IMR-90 (cell line): ENCODE measurements at regions not wholly inside any gene's neighbourhood (a gene's known extent, or its start where the extent isn't known, plus 50 kb on each side); places are given as distances from the start of the nearest gene placed in this dataset.

ENCODE experiments used
- ATAC-seq: fragments of 200-7000 bp; cut with Tn5 transposase; 2 replicates; pipeline ENCODE4 v1.9.1; 2020; ENCODE audit warnings: low read depth, mild to moderate bottlenecking, moderate library complexity
- BruUV-seq: library from RNA; stranded (reverse); fragments of 400-500 nt; replicated peaks from 2 replicates; lab custom pipeline; 2021; lab: Mats Ljungman, UMichigan
- CTCF ChIA-PET: fragments of 300-600 bp; formaldehyde crosslinking; extraction: SDS; loops from one replicate; lab custom pipeline; 2021; ENCODE audit warnings: antibody characterized with exemption; lab: Yijun Ruan, JAX
- POLR2A ChIA-PET: fragments of 300-600 bp; sonication (Branson Sonifier 250); formaldehyde crosslinking; loops from one replicate; lab custom pipeline; 2022; ENCODE audit warnings: antibody characterized with exemption; ENCODE audit not compliant: unreplicated experiment; lab: Charles Lee
- DNase-seq: peaks from one replicate; pipeline ENCODE4 v3.0.0; 2013
- H2AFZ ChIP-seq: replicated peaks from 2 replicates; pipeline ENCODE3; 2013; ENCODE audit warnings: low read length, mild to moderate bottlenecking; ENCODE audit not compliant: poor library complexity
- H2AK5ac ChIP-seq: 2 replicates; pipeline ENCODE4 v1.6.1; 2013; ENCODE audit warnings: low read depth, low read length, inconsistent platforms
- H2AK9ac ChIP-seq: replicated peaks from 2 replicates; pipeline ENCODE3; 2013; ENCODE audit warnings: mild to moderate bottlenecking, low read depth, low read length, moderate library complexity; ENCODE audit not compliant: poor library complexity
- H2BK120ac ChIP-seq: 2 replicates; pipeline ENCODE4 v1.6.1; 2013; ENCODE audit warnings: low read depth, low read length, inconsistent platforms
- H2BK15ac ChIP-seq: 3 replicates; pipeline ENCODE4 v1.6.1; 2013; ENCODE audit warnings: low read depth, low read length, inconsistent platforms
- H2BK20ac ChIP-seq: 2 replicates; pipeline ENCODE4 v1.6.1; 2013; ENCODE audit warnings: low read depth, mild to moderate bottlenecking, inconsistent platforms, low read length, moderate library complexity
- H2BK5ac ChIP-seq: 2 replicates; pipeline ENCODE4 v1.6.1; 2013; ENCODE audit warnings: mild to moderate bottlenecking, low read depth, low read length, inconsistent platforms; ENCODE audit not compliant: poor library complexity, severe bottlenecking
- H3K14ac ChIP-seq: replicated peaks from 2 replicates; pipeline ENCODE4 v1.6.1; 2013; ENCODE audit warnings: low read depth, low read length, inconsistent platforms
- H3K18ac ChIP-seq: 2 replicates; pipeline ENCODE4 v1.6.1; 2013; ENCODE audit warnings: low read depth, low read length, control low read depth
- H3K23ac ChIP-seq: 2 replicates; pipeline ENCODE4 v1.6.1; 2013; ENCODE audit warnings: low read depth, low read length, inconsistent platforms
- H3K27ac ChIP-seq: 2 replicates; pipeline ENCODE4 v1.5.1; 2013; ENCODE audit warnings: mild to moderate bottlenecking, control low read depth, low read length; ENCODE audit not compliant: insufficient read depth
- H3K27me3 ChIP-seq: 2 replicates; pipeline ENCODE4 v1.6.1; 2013; ENCODE audit warnings: low read length; ENCODE audit not compliant: control insufficient read depth, insufficient read depth
- H3K36me3 ChIP-seq: 2 replicates; pipeline ENCODE4 v1.6.1; 2013; ENCODE audit warnings: low read length, mixed read lengths; ENCODE audit not compliant: control insufficient read depth, insufficient read depth
- H3K4ac ChIP-seq: 2 replicates; pipeline ENCODE4 v1.6.1; 2013; ENCODE audit warnings: low read depth, low read length, inconsistent platforms
- H3K4me1 ChIP-seq: 2 replicates; pipeline ENCODE4 v1.6.1; 2013; ENCODE audit warnings: low read length, mixed read lengths; ENCODE audit not compliant: control insufficient read depth, insufficient read depth
- H3K4me2 ChIP-seq: 2 replicates; pipeline ENCODE4 v1.6.1; 2013; ENCODE audit warnings: low read depth, mild to moderate bottlenecking, control low read depth, low read length, moderate library complexity
- H3K4me3 ChIP-seq: 2 replicates; pipeline ENCODE4 v1.5.1; 2013; ENCODE audit warnings: low read depth, mild to moderate bottlenecking, control low read depth, low read length, moderate library complexity; ENCODE audit not compliant: insufficient read depth
- H3K56ac ChIP-seq: 2 replicates; pipeline ENCODE4 v1.6.1; 2013; ENCODE audit warnings: low read length, inconsistent platforms; ENCODE audit not compliant: insufficient read depth; ENCODE audit errors: extremely low read depth
- H3K79me1 ChIP-seq, 2 experiments: 2 replicates each; pipeline ENCODE4 v1.6.1; 2013; ENCODE audit warnings: low read length in 2 of 2, inconsistent platforms in 1 of 2, low read depth in 1 of 2
- H3K9ac ChIP-seq: 2 replicates; pipeline ENCODE4 v1.6.1; 2013; ENCODE audit warnings: low read depth, low read length, control low read depth
- H3K9me1 ChIP-seq: 2 replicates; pipeline ENCODE4 v1.6.1; 2013; ENCODE audit warnings: low read length, inconsistent platforms; ENCODE audit not compliant: insufficient read depth
- H3K9me3 ChIP-seq: 2 replicates; pipeline ENCODE4 v1.6.1; 2013; ENCODE audit warnings: low read length; ENCODE audit not compliant: control insufficient read depth, insufficient read depth
- H4K20me1 ChIP-seq: 2 replicates; pipeline ENCODE4 v1.6.1; 2013; ENCODE audit warnings: low read length, inconsistent platforms; ENCODE audit not compliant: insufficient read depth
- H4K5ac ChIP-seq: 2 replicates; pipeline ENCODE4 v1.6.1; 2013; ENCODE audit warnings: mild to moderate bottlenecking, low read depth, low read length, control low read depth
- H4K8ac ChIP-seq, 2 experiments: 2 replicates each; pipeline ENCODE4 v1.6.1; 2013; ENCODE audit warnings: low read depth in 2 of 2, low read length in 2 of 2, control low read depth in 1 of 2, inconsistent platforms in 1 of 2
- H4K91ac ChIP-seq: 2 replicates; pipeline ENCODE4 v1.6.1; 2013; ENCODE audit warnings: low read depth, low read length, inconsistent platforms; ENCODE audit not compliant: insufficient read depth
- BHLHE40 ChIP-seq: fragments of 150-350 bp; IDR thresholded peaks from 2 replicates; pipeline ENCODE4 v1.6.1; 2016; ENCODE audit warnings: mild to moderate bottlenecking, low read depth, low read length
- CEBPB ChIP-seq: IDR thresholded peaks from 2 replicates; pipeline ENCODE4 v1.6.1; 2012; ENCODE audit warnings: low read depth, low read length, improper control_type of control experiment
- CHD1 ChIP-seq: IDR thresholded peaks from 2 replicates; pipeline ENCODE4 v1.6.1; 2012; ENCODE audit warnings: low read depth, low read length, improper control_type of control experiment
- FOS ChIP-seq: fragments of 150-350 bp; IDR thresholded peaks from 2 replicates; pipeline ENCODE4 v1.6.1; 2016; ENCODE audit warnings: low read depth, low read length
- MAFK ChIP-seq: IDR thresholded peaks from 2 replicates; pipeline ENCODE4 v1.6.1; 2012; ENCODE audit warnings: low read depth, low read length, improper control_type of control experiment
- MAZ ChIP-seq: IDR thresholded peaks from 2 replicates; pipeline ENCODE4 v1.6.1; 2012; ENCODE audit warnings: low read depth, mild to moderate bottlenecking, low read length, improper control_type of control experiment, moderate library complexity, borderline replicate concordance
- MXI1 ChIP-seq: IDR thresholded peaks from 2 replicates; pipeline ENCODE4 v1.6.1; 2012; ENCODE audit warnings: low read depth, mild to moderate bottlenecking, low read length, moderate library complexity, borderline replicate concordance
- NFE2L2 ChIP-seq: fragments of 150-350 bp; IDR thresholded peaks from 2 replicates; pipeline ENCODE4 v1.6.1; 2016; ENCODE audit warnings: low read depth, mild to moderate bottlenecking, low read length
- POLR2A ChIP-seq: IDR thresholded peaks from 2 replicates; pipeline ENCODE4 v1.6.1; 2012; ENCODE audit warnings: mild to moderate bottlenecking, low read depth, low read length
- RAD21 ChIP-seq: IDR thresholded peaks from 2 replicates; pipeline ENCODE4 v1.6.1; 2012; ENCODE audit warnings: low read length, improper control_type of control experiment
- RCOR1 ChIP-seq: IDR thresholded peaks from 2 replicates; pipeline ENCODE4 v1.6.1; 2012; ENCODE audit warnings: mild to moderate bottlenecking, low read length, improper control_type of control experiment; ENCODE audit not compliant: insufficient replicate concordance
- RFX5 ChIP-seq: IDR thresholded peaks from 2 replicates; pipeline ENCODE4 v1.8.0; 2012; ENCODE audit warnings: low read depth, mild to moderate bottlenecking, low read length, moderate library complexity
- SMC3 ChIP-seq: fragments of 150-350 bp; IDR thresholded peaks from 2 replicates; pipeline ENCODE4 v1.6.1; 2016; ENCODE audit warnings: low read depth, mild to moderate bottlenecking, antibody characterized with exemption, low read length, moderate library complexity
- WGBS, 2 experiments: methylation state at CpG; one replicate each; pipeline versions ENCODE4 v1.1.5 to v1.1.7; 2013; ENCODE audit warnings: missing lambda C conversion rate in 2 of 2; ENCODE audit not compliant: insufficient read length in 1 of 2; ENCODE audit errors: extremely low coverage in 2 of 2; 5-methylcytosine and 5-hydroxymethylcytosine counted together
- dilution Hi-C: fragments of 300-500 bp; cut with HindIII; formaldehyde crosslinking; loops from one replicate; pipeline ENCODE4 v1.14.3; 2018; ENCODE audit warnings: low sequenced_read_pairs; ENCODE audit not compliant: unreplicated experiment
- in situ Hi-C: fragments of 300-500 bp; cut with MboI; formaldehyde crosslinking; loops from 3 replicates; pipeline ENCODE4 v1.14.3; 2019; ENCODE audit warnings: low sequenced_read_pairs, inconsistent platforms, mixed read lengths
- intact Hi-C: fragments of 100-400 bp; cut with micrococcal nuclease; formaldehyde crosslinking; loops from 2 replicates; pipeline ENCODE4 v1.10.0; 2022
- TF ChIP-seq, protein P1 (sequence below): conservative IDR thresholded peaks from 2 replicates; pipeline ENCODE4 v1.5.1; 2012; ENCODE audit warnings: mild to moderate bottlenecking, low read depth, low read length, improper control_type of control experiment
- TF ChIP-seq, protein P2 (sequence below): fragments of 150-350 bp; IDR thresholded peaks from 2 replicates; pipeline ENCODE4 v1.6.1; 2017; ENCODE audit warnings: mild to moderate bottlenecking, antibody characterized with exemption, low read length, low read depth
- TF ChIP-seq, protein P3 (sequence below): fragments of 150-350 bp; IDR thresholded peaks from 2 replicates; pipeline ENCODE4 v1.6.1; 2016; ENCODE audit warnings: low read depth, mild to moderate bottlenecking, low read length, moderate library complexity, borderline replicate concordance

DNA sequence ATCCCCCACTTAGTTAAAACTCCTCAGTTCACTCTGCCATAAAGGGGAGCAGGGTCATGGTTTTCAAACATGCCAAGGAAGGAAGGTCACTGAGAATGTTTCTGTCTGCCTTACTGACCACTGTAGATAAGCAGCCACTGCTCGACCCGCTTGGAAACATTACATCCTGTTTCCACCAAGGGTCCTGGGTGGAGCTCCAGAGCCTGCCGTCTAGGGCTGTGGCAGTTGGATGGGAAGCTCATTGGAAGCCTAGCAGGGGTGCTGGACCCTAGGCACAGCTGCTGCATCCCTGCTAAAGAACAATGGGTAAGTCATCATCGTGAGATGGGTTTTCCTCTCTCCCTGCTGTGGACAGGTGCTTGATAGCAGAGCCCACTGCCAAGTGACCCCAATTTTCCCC is 76.0 kb upstream of the SRD5A3 start:
- H4K20me1 ChIP-seq: no peaks in the 10 kb centered on the region
- no peak overlapping the region for H2BK5ac ChIP-seq
- no peak overlapping the region for H3K23ac ChIP-seq
- no peak overlapping the region for H3K4ac ChIP-seq
- no peak overlapping the region for H2BK120ac ChIP-seq
- in situ Hi-C loops: no loop called here
- no peak overlapping the region for H3K4me3 ChIP-seq
- H2BK20ac ChIP-seq: no peak overlapping the region
- WGBS, 2 experiments: no CpG with 5 or more reads among the region's 4 CpGs
- H3K9me1 ChIP-seq: no peaks in the 10 kb centered on the region
- H3K4me1 ChIP-seq: no peaks in the 10 kb centered on the region
- H3K14ac ChIP-seq: no peak overlapping the region
- H3K79me1 ChIP-seq: no peaks in the 10 kb centered on the region
- CTCF ChIA-PET: no interaction called here
- no peaks in the 10 kb centered on the region for H3K36me3 ChIP-seq
- no peak overlapping the region for H4K5ac ChIP-seq
- no peak overlapping the region for H3K4me2 ChIP-seq
- no peak overlapping the region for H3K9ac ChIP-seq
- H2AK5ac ChIP-seq: no peak overlapping the region
- intact Hi-C loops: no loop called here
- POLR2A ChIA-PET: no interaction called here
- ATAC-seq: no peak
- H2AK9ac ChIP-seq: no peak overlapping the region
- TF ChIP-seq SMC3 (no peak), RAD21 (no peak), CHD1 (no peak), CEBPB (no peak), MAZ (no peak), BHLHE40 (no peak), RCOR1 (no peak), RFX5 (no peak), MAFK (no peak), NFE2L2 (no peak), POLR2A (no peak), MXI1 (no peak), FOS (no peak)
- TF ChIP-seq, protein P1, sequence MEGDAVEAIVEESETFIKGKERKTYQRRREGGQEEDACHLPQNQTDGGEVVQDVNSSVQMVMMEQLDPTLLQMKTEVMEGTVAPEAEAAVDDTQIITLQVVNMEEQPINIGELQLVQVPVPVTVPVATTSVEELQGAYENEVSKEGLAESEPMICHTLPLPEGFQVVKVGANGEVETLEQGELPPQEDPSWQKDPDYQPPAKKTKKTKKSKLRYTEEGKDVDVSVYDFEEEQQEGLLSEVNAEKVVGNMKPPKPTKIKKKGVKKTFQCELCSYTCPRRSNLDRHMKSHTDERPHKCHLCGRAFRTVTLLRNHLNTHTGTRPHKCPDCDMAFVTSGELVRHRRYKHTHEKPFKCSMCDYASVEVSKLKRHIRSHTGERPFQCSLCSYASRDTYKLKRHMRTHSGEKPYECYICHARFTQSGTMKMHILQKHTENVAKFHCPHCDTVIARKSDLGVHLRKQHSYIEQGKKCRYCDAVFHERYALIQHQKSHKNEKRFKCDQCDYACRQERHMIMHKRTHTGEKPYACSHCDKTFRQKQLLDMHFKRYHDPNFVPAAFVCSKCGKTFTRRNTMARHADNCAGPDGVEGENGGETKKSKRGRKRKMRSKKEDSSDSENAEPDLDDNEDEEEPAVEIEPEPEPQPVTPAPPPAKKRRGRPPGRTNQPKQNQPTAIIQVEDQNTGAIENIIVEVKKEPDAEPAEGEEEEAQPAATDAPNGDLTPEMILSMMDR: no peak
- TF ChIP-seq, protein P2, sequence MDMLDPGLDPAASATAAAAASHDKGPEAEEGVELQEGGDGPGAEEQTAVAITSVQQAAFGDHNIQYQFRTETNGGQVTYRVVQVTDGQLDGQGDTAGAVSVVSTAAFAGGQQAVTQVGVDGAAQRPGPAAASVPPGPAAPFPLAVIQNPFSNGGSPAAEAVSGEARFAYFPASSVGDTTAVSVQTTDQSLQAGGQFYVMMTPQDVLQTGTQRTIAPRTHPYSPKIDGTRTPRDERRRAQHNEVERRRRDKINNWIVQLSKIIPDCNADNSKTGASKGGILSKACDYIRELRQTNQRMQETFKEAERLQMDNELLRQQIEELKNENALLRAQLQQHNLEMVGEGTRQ: no peak
- TF ChIP-seq, protein P3, sequence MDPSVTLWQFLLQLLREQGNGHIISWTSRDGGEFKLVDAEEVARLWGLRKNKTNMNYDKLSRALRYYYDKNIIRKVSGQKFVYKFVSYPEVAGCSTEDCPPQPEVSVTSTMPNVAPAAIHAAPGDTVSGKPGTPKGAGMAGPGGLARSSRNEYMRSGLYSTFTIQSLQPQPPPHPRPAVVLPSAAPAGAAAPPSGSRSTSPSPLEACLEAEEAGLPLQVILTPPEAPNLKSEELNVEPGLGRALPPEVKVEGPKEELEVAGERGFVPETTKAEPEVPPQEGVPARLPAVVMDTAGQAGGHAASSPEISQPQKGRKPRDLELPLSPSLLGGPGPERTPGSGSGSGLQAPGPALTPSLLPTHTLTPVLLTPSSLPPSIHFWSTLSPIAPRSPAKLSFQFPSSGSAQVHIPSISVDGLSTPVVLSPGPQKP: no peak
- dilution Hi-C loops: no loop called here
- H2BK15ac ChIP-seq: no peak overlapping the region
- H3K27me3 ChIP-seq: peaks cover 6% of the 10 kb centered on the region
- no peak overlapping the region for H4K8ac ChIP-seq
- H4K91ac ChIP-seq: no peak overlapping the region
- DNase-seq: no peak
- H3K27ac ChIP-seq: no peak overlapping the region
- H3K9me3 ChIP-seq: no peaks in the 10 kb centered on the region
- H3K18ac ChIP-seq: no peak overlapping the region
- H3K56ac ChIP-seq: no peak overlapping the region
- H2AFZ ChIP-seq: peak overlapping the region; percentile 34
- no TSS peak for BruUV-seq
